ENCODE measurements at regions not wholly inside any gene's neighbourhood (a gene's known extent, or its start where the extent isn't known, plus 50 kb on each side); places are given as distances from the start of the nearest gene placed in this dataset.

GRCh38 chr11:95435628-95436353 lies 204.8 kb upstream of the SESN3 start:
- Histone ChIP-seq H3K4me3 (ENCODE audit: low read length) (no peak overlapping the region), H3K27me3 (ENCODE audit: control insufficient read depth, insufficient read depth, low read length) (no peaks in the 10 kb centered on the region), H3K9me3 (ENCODE audit: control insufficient read depth, insufficient read depth, low read length) (no peaks in the 10 kb centered on the region), H3K4me1 (ENCODE audit: control insufficient read depth, insufficient read depth, low read length) (peaks cover 9% of the 10 kb centered on the region), H3K27ac (ENCODE audit: low read length) (no peak overlapping the region), H3K36me3 (ENCODE audit: control insufficient read depth, insufficient read depth, low read length) (no peaks in the 10 kb centered on the region)
- peaks cover 0 to 3% of the 10 kb centered on the region in 2 donors for H3K27me3 Mint-ChIP-seq (ENCODE audit: low read depth in 2 of 2)
- WGBS (ENCODE audit: insufficient coverage) = 100% methylated on average over 1 of the region's 9 CpGs
- H3K4me1 Mint-ChIP-seq = peaks cover 22 to 27% of the 10 kb centered on the region in 2 donors
- intact Hi-C loops (cut with micrococcal nuclease) = loop anchor here (10.0 kb wide), 1 partner anchor 281 kb away; no protein-coding TSS in a partner anchor
- H3K4me3 Mint-ChIP-seq = peak overlapping the region; percentile 40
- ATAC-seq (peak in 1 of 3 donors; percentile 13), DNase-seq (no peak)
- no peaks in the 10 kb centered on the region for H3K9me3 Mint-ChIP-seq
- no peak for TF ChIP-seq CTCF (IDR thresholded peaks at IDR 0.05)
- H3K27ac Mint-ChIP-seq = peak overlapping the region; percentile 28 to 51
- no peaks in the 10 kb centered on the region for H3K36me3 Mint-ChIP-seq

GRCh38 chr11:95435192-95435591 lies 204.2 kb upstream of the SESN3 start:
- no peak for TF ChIP-seq CTCF (IDR thresholded peaks at IDR 0.05)
- DNase-seq = no peak
- H3K9me3 ChIP-seq (ENCODE audit: control insufficient read depth, insufficient read depth, low read length) = no peaks in the 10 kb centered on the region
- Mint-ChIP-seq H3K27ac (peak overlapping the region; percentile 28 to 51), H3K4me1 (peaks cover 22 to 27% of the 10 kb centered on the region in 2 donors), H3K9me3 (no peaks in the 10 kb centered on the region), H3K27me3 (ENCODE audit: low read depth in 2 of 2) (peaks cover 0 to 3% of the 10 kb centered on the region in 2 donors), H3K4me3 (peak overlapping the region; percentile 40), H3K36me3 (no peaks in the 10 kb centered on the region)
- intact Hi-C loops (cut with micrococcal nuclease) = loop anchor here (10.0 kb wide), 1 partner anchor 280 kb away; no protein-coding TSS in a partner anchor
- H3K4me1 ChIP-seq (ENCODE audit: control insufficient read depth, insufficient read depth, low read length) = peaks cover 9% of the 10 kb centered on the region
- H3K36me3 ChIP-seq (ENCODE audit: control insufficient read depth, insufficient read depth, low read length) = no peaks in the 10 kb centered on the region
- H3K4me3 ChIP-seq (ENCODE audit: low read length) = no peak overlapping the region
- no peaks in the 10 kb centered on the region for H3K27me3 ChIP-seq (ENCODE audit: control insufficient read depth, insufficient read depth, low read length)
- ATAC-seq = peak in 2 of 3 donors; percentile 53 to 66
- 63% methylated on average over 3 of the region's 3 CpGs for WGBS (ENCODE audit: insufficient coverage)
- H3K27ac ChIP-seq (ENCODE audit: low read length) = no peak overlapping the region

GRCh38 chr11:95434489-95435057 lies 203.6 kb upstream of the SESN3 start:
- H3K27ac Mint-ChIP-seq = no peak overlapping the region
- H3K27ac ChIP-seq (ENCODE audit: low read length) = no peak overlapping the region
- intact Hi-C loops (cut with micrococcal nuclease) = loop anchor here (10.0 kb wide), 1 partner anchor 280 kb away; no protein-coding TSS in a partner anchor
- H3K4me1 ChIP-seq (ENCODE audit: control insufficient read depth, insufficient read depth, low read length) = peaks cover 9% of the 10 kb centered on the region
- H3K27me3 ChIP-seq (ENCODE audit: control insufficient read depth, insufficient read depth, low read length) = no peaks in the 10 kb centered on the region
- no peak for TF ChIP-seq CTCF (IDR thresholded peaks at IDR 0.05)
- no peaks in the 10 kb centered on the region for H3K36me3 ChIP-seq (ENCODE audit: control insufficient read depth, insufficient read depth, low read length)
- H3K9me3 Mint-ChIP-seq = no peaks in the 10 kb centered on the region
- H3K4me1 Mint-ChIP-seq = peaks cover 22 to 27% of the 10 kb centered on the region in 2 donors
- no peak overlapping the region for H3K4me3 ChIP-seq (ENCODE audit: low read length)
- H3K9me3 ChIP-seq (ENCODE audit: control insufficient read depth, insufficient read depth, low read length) = no peaks in the 10 kb centered on the region
- H3K4me3 Mint-ChIP-seq = peak overlapping the region; percentile 47
- no CpG with 5 or more reads among the region's 1 CpG for WGBS (ENCODE audit: insufficient coverage)
- H3K27me3 Mint-ChIP-seq (ENCODE audit: low read depth in 2 of 2) = peaks cover 0 to 3% of the 10 kb centered on the region in 2 donors
- ATAC-seq (peak in 2 of 3 donors; percentile 18 to 41), DNase-seq (peak in 1 of 2 donors; percentile 14)
- H3K36me3 Mint-ChIP-seq = no peaks in the 10 kb centered on the region
